HepG2 (cell line): ENCODE measurements at regions not wholly inside any gene's neighbourhood (a gene's known extent, or its start where the extent isn't known, plus 50 kb on each side); places are given as distances from the start of the nearest gene placed in this dataset.
A peak's percentile ranks its signal among the peaks of the same experiment; 100 is the strongest.

Experiments
- AGO2 ChIP-seq: fragments of 200-400 bp; formaldehyde crosslinking; optimal IDR thresholded peaks from 2 replicates; pipeline ENCODE3; 2017; ENCODE audit warnings: mild to moderate bottlenecking, low read depth, low read length, moderate library complexity
- AHDC1 ChIP-seq: sonication (generic); formaldehyde crosslinking; IDR thresholded peaks from 2 replicates; pipeline ENCODE4 v1.5.1; 2020; ENCODE audit warnings: mild to moderate bottlenecking, missing genetic modification reagents, borderline replicate concordance
- ATF3 ChIP-seq: sonication (generic); formaldehyde crosslinking; IDR thresholded peaks from 2 replicates; pipeline ENCODE4 v1.4.0; 2020; ENCODE audit warnings: missing genetic modification reagents
- E2F2 ChIP-seq: sonication (generic); formaldehyde crosslinking; IDR thresholded peaks from 2 replicates; pipeline ENCODE4 v1.4.0; 2020; ENCODE audit warnings: missing genetic modification reagents, borderline replicate concordance
- HMG20A ChIP-seq: IDR thresholded peaks from 2 replicates; pipeline ENCODE4 v1.6.1; 2016; ENCODE audit warnings: borderline replicate concordance
- NBN ChIP-seq: fragments of 450-650 bp; conservative IDR thresholded peaks from 2 replicates; pipeline ENCODE4 v1.6.1; 2017
- NR2F1 ChIP-seq, 2 experiments: fragments of 450-650 bp in 1 of 2; formaldehyde crosslinking in 1 of 2; IDR thresholded peaks; 2 replicates each; pipeline versions ENCODE4 v1.5.0 to v1.6.1; 2016 to 2020; ENCODE audit warnings: mild to moderate bottlenecking in 1 of 2, missing compliant biosample characterization in 1 of 2, missing genetic modification reagents in 1 of 2, moderate library complexity in 1 of 2
- SNAPC4 ChIP-seq: sonication (generic); formaldehyde crosslinking; IDR thresholded peaks from 2 replicates; pipeline ENCODE4 v1.4.0; 2020; ENCODE audit warnings: mild to moderate bottlenecking, missing genetic modification reagents
- ZBTB2 ChIP-seq: sonication (generic); formaldehyde crosslinking; IDR thresholded peaks from 2 replicates; pipeline ENCODE4 v1.8.0; 2022; ENCODE audit warnings: low read depth, missing genetic modification reagents
- ZFYVE20 ChIP-seq: sonication (generic); formaldehyde crosslinking; IDR thresholded peaks from 2 replicates; pipeline ENCODE4 v1.8.0; 2023; ENCODE audit warnings: low read depth, mild to moderate bottlenecking, moderate library complexity, missing genetic modification reagents, borderline replicate concordance
- ZNF274 ChIP-seq: sonication (generic); formaldehyde crosslinking; IDR thresholded peaks from 2 replicates; pipeline ENCODE4 v1.5.1; 2020; ENCODE audit warnings: mild to moderate bottlenecking, missing genetic modification reagents
- ZNF33A ChIP-seq: sonication (generic); formaldehyde crosslinking; IDR thresholded peaks from 2 replicates; pipeline ENCODE4 v1.5.1; 2020; ENCODE audit warnings: missing genetic modification reagents, mild to moderate bottlenecking, moderate library complexity, borderline replicate concordance
- ZNF792 ChIP-seq: IDR thresholded peaks from 2 replicates; pipeline ENCODE4 v1.6.1; 2016
- TF ChIP-seq, protein P1 (sequence below): sonication (generic); formaldehyde crosslinking; IDR thresholded peaks from 2 replicates; pipeline ENCODE4 v1.8.1; 2023; ENCODE audit warnings: missing genetic modification reagents, mild to moderate bottlenecking, borderline replicate concordance

- TF ChIP-seq AHDC1 (CRISPR knock-in tag), result peak; percentile 77; the same call in 1 of the 2 replicates
- TF ChIP-seq ZFYVE20, result no peak
- no peak for TF ChIP-seq E2F2
- no peak for TF ChIP-seq ZNF792
- no peak for TF ChIP-seq ZNF33A
- TF ChIP-seq AGO2, result no peak
- peak; percentile 71; the same call in 1 of the 2 replicates for TF ChIP-seq HMG20A (CRISPR knock-in tag)
- TF ChIP-seq, protein P1, sequence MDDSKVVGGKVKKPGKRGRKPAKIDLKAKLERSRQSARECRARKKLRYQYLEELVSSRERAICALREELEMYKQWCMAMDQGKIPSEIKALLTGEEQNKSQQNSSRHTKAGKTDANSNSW, result no peak
- TF ChIP-seq ZBTB2 (CRISPR knock-in tag), result no peak
- no peak for TF ChIP-seq NBN
- no peak for TF ChIP-seq ATF3
- peak; percentile 60 to 76; a peak in 3 of 4 replicates for TF ChIP-seq NR2F1 (CRISPR knock-in tag; IDR thresholded peaks at IDR 0.05)
- peak; percentile 73 for TF ChIP-seq SNAPC4 (CRISPR knock-in tag)
- TF ChIP-seq ZNF274 (CRISPR knock-in tag), result no peak
Measured at GRCh38 chr15:67945951-67946700, 106.3 kb upstream of the RNU6-1 start (continued).
